Heart left ventricle (tissue), 16 donors: ENCODE measurements at regions not wholly inside any gene's neighbourhood (a gene's known extent, or its start where the extent isn't known, plus 50 kb on each side); places are given as distances from the start of the nearest gene placed in this dataset.

Experiments
- ATAC-seq, 4 donors: fragments of 200-7000 bp; cut with Tn5 transposase; one replicate each; pipeline ENCODE4 v1.9.1; 2020 to 2022; ENCODE audit warnings: moderate library complexity in 4 of 4, mild to moderate bottlenecking in 3 of 4, moderate number of reproducible peaks in 1 of 4
- DNase-seq, 5 donors: peaks; one replicate each; pipeline ENCODE4 v3.0.0-alpha.2; 2020
- H3K27ac ChIP-seq, 12 donors: fragments of 200-600 bp; sonication (generic) in 4 of 12; one replicate each; pipeline versions ENCODE4 v1.5.0 to v1.8.0; 2016 to 2022; ENCODE audit warnings: mild to moderate bottlenecking in 2 of 12
- H3K27me3 ChIP-seq, 9 donors: fragments of 200-600 bp; sonication (generic) in 2 of 9; one replicate each; pipeline versions ENCODE4 v1.5.1 to v1.8.0; 2016 to 2022; ENCODE audit warnings: mild to moderate bottlenecking in 3 of 9
- H3K36me3 ChIP-seq, 9 donors: fragments of 200-600 bp; sonication (generic) in 2 of 9; one replicate each; pipeline versions ENCODE4 v1.5.0 to v1.8.0; 2018 to 2022; ENCODE audit warnings: mild to moderate bottlenecking in 2 of 9
- H3K4me1 ChIP-seq, 12 donors: fragments of 200-600 bp; sonication (generic) in 4 of 12; one replicate each; pipeline versions ENCODE4 v1.5.0 to v1.8.0; 2016 to 2022; ENCODE audit warnings: mild to moderate bottlenecking in 3 of 12
- H3K4me3 ChIP-seq, 12 donors: fragments of 200-600 bp; sonication (generic) in 4 of 12; one replicate each; pipeline versions ENCODE4 v1.5.0 to v1.8.0; 2017 to 2022; ENCODE audit warnings: mild to moderate bottlenecking in 9 of 12, moderate library complexity in 4 of 12
- H3K9me3 ChIP-seq, 12 donors: fragments of 200-600 bp; sonication (generic) in 4 of 12; one replicate each; pipeline versions ENCODE4 v1.5.0 to v1.8.0; 2016 to 2022; ENCODE audit warnings: mild to moderate bottlenecking in 1 of 12
- CTCF ChIP-seq, 12 donors: fragments of 200-600 bp; sonication (generic) in 4 of 12; IDR thresholded peaks; one replicate each; pipeline versions ENCODE4 v1.5.0 to v1.8.0; 2018 to 2022; ENCODE audit warnings: antibody characterized with exemption in 12 of 12, mild to moderate bottlenecking in 5 of 12
- POLR2A ChIP-seq, 2 donors: fragments of 450-650 bp; IDR thresholded peaks; one replicate each; pipeline ENCODE4 v1.6.1; 2017; ENCODE audit warnings: antibody characterized with exemption in 2 of 2, mild to moderate bottlenecking in 2 of 2, moderate library complexity in 2 of 2
- WGBS, 4 donors: extraction: QIAGEN DNeasy Blood & Tissue Kit in 2 of 4; methylation state at CpG; one replicate each; pipeline versions ENCODE4 v1.1.5 to v1.1.7; 2013 to 2018; 5-methylcytosine and 5-hydroxymethylcytosine counted together
- intact Hi-C, 10 donors: fragments of 100-400 bp; cut with DNase I; formaldehyde crosslinking; loops; one replicate each; pipeline versions ENCODE4 v1.11.1 to v1.14.2; 2022
- donor health status: ischemic (EF 13 %, LVEDD 7.1; RV severe dilation, severe dysfunction).
- donor health status: healthy with polysubstance abuse.
- donor health status: DM: no; HTN: yes; CAD: no.
- donor health status: DM: no; HTN: no; CAD: no.
- donor health status: ischemic (EF 25% LVEDD 6.9; RV normal size, moderate dysfunction).
- donor health status: ischemic (EF 25% LVEDD 5.7; RV mildly dilated, moderate dysfunction).
- donor health status: healthy.
- donor health status: DM: yes; HTN: yes; CAD: no.
- donor health status: ischemic (EF 35%, LVEDD 5.7; RV mildly dilated, moderate dysfunction).
- donor health status: nonischemic (EF 11% LVEDD 7.7; RV severe dilation, severe dysfunction).
- donor health status: DM: yes; HTN: yes; CAD: no.
- donor health status: PGD.
- donor health status: ischemic (EF 29% LVEDD 5.4; RV normal size, mild dysfunction).
- donor health status: nonischemic (EF 23%, LVEDD 6.1; RV moderate dilation, normal function).

DNA sequence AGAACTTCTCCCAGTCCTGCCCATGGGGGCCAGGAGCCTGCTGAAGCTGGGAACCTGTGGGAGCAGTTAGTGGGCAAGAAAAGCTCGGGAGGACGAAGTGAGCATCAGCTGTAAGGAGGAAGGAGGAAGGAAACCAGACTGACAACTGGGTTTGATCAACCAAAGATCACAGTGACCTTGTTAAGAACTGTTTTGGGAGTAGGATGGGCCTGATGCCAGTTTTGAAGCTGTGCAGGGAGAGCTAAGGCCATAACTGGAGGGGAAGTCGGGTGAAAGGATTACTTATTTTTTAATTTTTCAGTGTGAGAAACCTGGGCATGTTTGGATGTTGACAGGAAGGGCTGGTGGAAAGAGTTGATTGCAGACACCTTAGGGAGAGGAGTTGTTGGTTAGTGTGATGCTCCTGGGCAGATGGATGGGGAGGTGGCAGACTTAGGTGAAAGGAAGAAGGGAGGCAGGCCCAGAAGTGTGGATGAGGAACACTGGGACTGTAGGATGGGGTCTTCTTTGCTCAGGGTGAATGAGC is 58.3 kb upstream of the KLF4 start:
- ATAC-seq = peak in 3 of 4 donors; percentile 6 to 44 (median 13)
- 48 to 54% (median 51%) methylated on average over 3 of the region's 3 CpGs for WGBS, 4 donors
- intact Hi-C loops = loop anchor here in 1 of 10 donors (5.0 kb wide), 1 partner anchor 56 kb away; no protein-coding TSS in a partner anchor
- peak in 2 of 5 donors; percentile 26 to 36 for DNase-seq
- H3K4me1 ChIP-seq = peaks cover 0 to 23% (median 9%) of the 10 kb centered on the region in 12 donors
- H3K9me3 ChIP-seq = no peaks in the 10 kb centered on the region
- H3K4me3 ChIP-seq = peak overlapping the region in 1 of 12 donors; percentile 20
- no peaks in the 10 kb centered on the region for H3K36me3 ChIP-seq
- TF ChIP-seq POLR2A (IDR thresholded peaks at IDR 0.05) = no peak
- no peak for TF ChIP-seq CTCF (IDR thresholded peaks at IDR 0.05)
- H3K27me3 ChIP-seq = no peaks in the 10 kb centered on the region
- H3K27ac ChIP-seq = peak overlapping the region in 11 of 12 donors; percentile 7 to 89 (median 71)

- Histone ChIP-seq H3K4me3 (no peak overlapping the region), H3K4me1 (peaks cover 0 to 23% (median 9%) of the 10 kb centered on the region in 12 donors), H3K9me3 (no peaks in the 10 kb centered on the region), H3K27me3 (no peaks in the 10 kb centered on the region), H3K27ac (peak overlapping the region in 3 of 12 donors; percentile 42 to 77 (median 61)), H3K36me3 (no peaks in the 10 kb centered on the region)
- intact Hi-C loops = loop anchor here in 1 of 10 donors (5.0 kb wide), 1 partner anchor 55 kb away; no protein-coding TSS in a partner anchor
- DNase-seq (no peak), ATAC-seq (no peak)
- TF ChIP-seq CTCF (IDR thresholded peaks at IDR 0.05) (no peak), POLR2A (IDR thresholded peaks at IDR 0.05) (no peak)
- 87 to 97% (median 93%) methylated on average over 2 of the region's 2 CpGs for WGBS, 4 donors
These were observed 57.7 kb upstream of the KLF4 start for GRCh38 chr9:107547303-107547702.

DNA sequence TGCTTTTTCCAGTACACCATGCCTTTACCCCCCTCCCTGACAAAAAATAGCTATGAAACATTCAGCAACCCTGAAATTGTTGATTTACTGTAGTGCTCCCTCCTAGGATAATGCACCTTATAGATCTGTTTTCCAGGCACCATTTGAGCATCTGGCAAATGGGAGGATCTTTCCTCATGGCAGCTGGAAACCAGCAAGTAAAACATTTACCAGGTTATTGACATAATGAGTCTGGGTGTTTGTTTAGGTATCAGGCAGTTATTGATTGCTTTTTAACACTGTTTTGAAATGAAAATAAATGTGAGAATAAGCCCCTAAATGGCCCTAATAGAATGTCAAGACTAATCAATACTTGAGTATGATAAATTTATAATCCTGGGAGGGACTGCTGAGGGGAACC is 57.3 kb upstream of the KLF4 start:
- no peak for ATAC-seq
- no peaks in the 10 kb centered on the region for H3K9me3 ChIP-seq
- H3K27me3 ChIP-seq = no peaks in the 10 kb centered on the region
- H3K4me1 ChIP-seq = peaks cover 0 to 23% (median 9%) of the 10 kb centered on the region in 12 donors
- H3K4me3 ChIP-seq = no peak overlapping the region
- TF ChIP-seq POLR2A (IDR thresholded peaks at IDR 0.05) (no peak), CTCF (IDR thresholded peaks at IDR 0.05) (no peak)
- intact Hi-C loops = loop anchor here in 1 of 10 donors (5.0 kb wide), 1 partner anchor 55 kb away; no protein-coding TSS in a partner anchor
- H3K27ac ChIP-seq = no peak overlapping the region
- DNase-seq = no peak
- H3K36me3 ChIP-seq = no peaks in the 10 kb centered on the region

GRCh38 chr9:107545036-107545435 is 55.5 kb upstream of the KLF4 start:
- no peak overlapping the region for H3K27ac ChIP-seq
- H3K36me3 ChIP-seq = no peaks in the 10 kb centered on the region
- DNase-seq = no peak
- peaks cover 0 to 23% (median 9%) of the 10 kb centered on the region in 12 donors for H3K4me1 ChIP-seq
- WGBS, 4 donors = 46 to 62% (median 53%) methylated on average over 3 of the region's 3 CpGs
- no peak for ATAC-seq
- no peak for TF ChIP-seq POLR2A (IDR thresholded peaks at IDR 0.05)
- TF ChIP-seq CTCF (IDR thresholded peaks at IDR 0.05) = no peak
- H3K4me3 ChIP-seq = no peak overlapping the region
- no peaks in the 10 kb centered on the region for H3K9me3 ChIP-seq
- intact Hi-C loops = loop anchor here in 1 of 10 donors (5.0 kb wide), 1 partner anchor 53 kb away; no protein-coding TSS in a partner anchor
- no peaks in the 10 kb centered on the region for H3K27me3 ChIP-seq
